Fibroblast of gingiva (primary cell): ENCODE measurements at regions not wholly inside any gene's neighbourhood (a gene's known extent, or its start where the extent isn't known, plus 50 kb on each side); places are given as distances from the start of the nearest gene placed in this dataset.
A peak's percentile ranks its signal among the peaks of the same experiment; 100 is the strongest.

Experiments
- DNase-seq: peaks from one replicate; pipeline ENCODE4 v3.0.0-alpha.2; 2011; ENCODE audit warnings: low read depth

DNA sequence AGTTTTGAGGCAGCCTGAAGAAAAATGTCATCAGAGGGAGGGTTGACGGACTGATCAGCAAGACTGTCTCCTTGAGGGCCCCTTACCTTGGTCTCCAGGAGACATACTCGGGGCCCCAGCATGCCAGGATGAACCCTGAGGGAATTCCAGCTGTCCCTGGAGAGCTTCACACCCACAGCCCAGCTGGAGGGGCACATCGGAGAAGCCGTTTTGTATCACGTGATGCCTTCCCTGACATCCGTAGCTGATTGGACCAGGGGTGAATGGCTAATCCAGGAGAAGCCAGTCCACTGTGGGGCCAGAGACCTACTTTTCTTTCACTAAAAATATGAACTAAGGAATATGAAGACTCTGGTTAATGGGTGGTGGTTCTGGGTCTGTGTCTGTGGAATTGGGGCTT, 86.0 kb upstream of the TP53I11 start:
- DNase-seq = no peak

DNA sequence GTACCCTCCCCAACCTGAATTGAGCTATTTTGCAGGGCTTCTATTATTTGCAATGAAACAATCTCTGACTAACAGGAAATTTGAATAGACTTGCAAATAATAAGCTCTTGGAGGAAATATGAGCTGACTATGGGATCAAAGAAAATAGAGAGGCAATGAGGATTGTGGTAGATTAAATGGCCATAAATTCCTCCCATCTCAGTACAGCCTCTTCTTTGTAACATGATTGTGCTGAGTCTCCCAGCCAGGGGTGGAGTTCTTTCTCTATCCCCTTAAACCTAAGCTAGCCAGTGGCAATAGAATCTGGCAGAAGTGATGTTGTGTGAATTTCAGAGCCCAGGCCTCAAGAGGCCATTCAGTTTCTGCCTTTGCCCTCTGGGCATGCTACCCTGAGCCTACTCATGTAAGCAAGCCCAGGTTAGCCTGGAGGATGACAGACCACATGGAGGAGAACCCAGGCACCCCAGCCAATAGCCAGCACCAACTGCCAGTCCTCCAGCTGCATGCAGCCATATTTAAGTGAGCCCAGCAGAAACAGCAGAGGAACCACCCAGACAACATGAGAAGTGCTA, 86.8 kb upstream of the TP53I11 start:
- no peak for DNase-seq

DNA sequence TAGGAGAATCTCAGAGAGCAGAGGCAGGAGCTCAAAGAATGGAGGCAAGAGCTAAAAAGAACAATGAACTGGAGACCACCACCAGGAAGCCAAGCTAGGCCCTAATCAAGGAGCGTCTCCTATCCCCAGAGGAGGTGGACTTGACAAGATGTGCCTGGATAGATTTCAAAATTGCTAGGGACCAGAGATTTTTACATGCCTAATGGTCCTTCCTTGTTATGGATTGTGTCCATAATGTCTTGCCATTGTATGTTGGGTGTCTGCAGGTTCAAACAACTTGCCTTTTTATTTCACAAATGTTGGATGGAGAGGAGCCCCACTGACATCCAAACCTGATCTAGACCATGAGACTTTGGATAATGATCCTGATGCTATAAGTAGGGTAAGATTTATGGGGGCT, 88.2 kb upstream of the TP53I11 start:
- no peak for DNase-seq

DNA sequence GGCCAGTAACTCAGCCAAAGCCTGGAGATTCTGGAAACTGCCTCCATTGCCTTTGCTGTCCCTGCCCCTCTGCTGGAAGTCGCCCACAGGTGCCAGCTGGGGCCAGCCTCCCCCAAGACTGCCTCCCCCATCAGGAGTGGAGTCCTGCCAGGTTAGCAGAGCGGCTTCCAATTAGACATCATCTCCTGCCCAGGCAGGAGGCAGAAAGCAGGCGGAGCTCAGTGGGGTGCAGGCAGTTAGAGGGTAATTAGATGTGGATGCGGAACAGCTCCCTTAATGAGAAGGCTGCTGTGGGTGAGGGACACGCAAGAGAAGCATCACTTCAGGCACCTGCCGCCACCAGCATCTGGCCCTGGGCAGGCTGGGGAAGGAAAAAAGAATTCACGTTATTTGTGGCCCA, 90.9 kb upstream of the TP53I11 start:
- DNase-seq = no peak

DNA sequence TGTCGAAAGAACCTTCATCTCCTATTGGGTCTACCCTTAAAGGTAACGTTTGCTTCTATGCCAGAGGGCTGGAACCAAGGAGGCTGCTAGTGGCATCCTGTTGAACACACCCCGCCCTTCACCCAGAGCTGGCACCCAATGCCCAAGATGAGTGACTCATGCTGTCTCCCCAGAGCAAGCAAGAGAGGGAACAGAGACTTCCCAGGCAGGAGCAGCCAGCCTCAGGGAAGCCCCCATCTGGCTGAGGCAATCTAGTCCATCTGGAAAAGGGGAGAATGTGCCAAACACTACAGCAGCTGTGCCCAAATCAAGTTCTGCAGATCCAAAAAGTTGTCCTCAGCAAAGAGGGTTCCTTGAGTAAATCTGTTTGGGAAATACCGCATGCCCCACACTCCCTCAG, 91.9 kb upstream of the TP53I11 start:
- DNase-seq = peak; percentile 56

DNA sequence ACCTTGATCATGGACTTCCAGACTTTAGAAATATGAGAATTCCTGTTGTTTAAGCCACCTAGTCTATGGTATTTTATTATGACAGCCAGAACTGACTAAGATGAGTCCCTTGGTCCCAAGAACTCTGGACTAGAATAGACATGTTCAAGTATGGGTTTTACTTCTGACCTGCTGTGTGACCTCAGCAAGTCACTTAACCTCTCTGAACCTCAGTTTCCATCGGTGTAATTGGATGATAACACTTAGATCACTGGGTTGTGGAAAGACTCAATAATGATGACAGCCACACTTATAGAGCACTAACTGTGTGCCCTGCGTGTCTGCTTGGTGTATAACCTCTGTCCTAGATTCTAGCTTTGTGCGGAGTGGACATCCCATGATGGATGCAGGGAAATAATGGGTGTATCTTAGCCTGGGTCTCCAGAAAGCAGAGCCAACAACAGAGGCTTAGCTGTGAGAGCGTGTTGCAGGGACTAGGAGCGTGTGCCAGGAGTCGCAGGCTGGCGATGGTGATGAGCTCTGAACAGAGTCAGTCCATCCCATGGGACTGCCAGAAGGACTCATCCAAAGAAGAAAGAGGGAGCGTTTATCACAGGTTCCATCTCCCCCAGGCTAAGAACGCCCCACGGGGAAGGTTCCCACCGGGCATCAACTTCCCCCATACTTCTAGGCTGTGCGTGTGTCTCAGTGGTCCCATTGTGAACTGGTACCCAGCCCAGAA, 93.2 kb upstream of the TP53I11 start:
- no peak for DNase-seq

DNA sequence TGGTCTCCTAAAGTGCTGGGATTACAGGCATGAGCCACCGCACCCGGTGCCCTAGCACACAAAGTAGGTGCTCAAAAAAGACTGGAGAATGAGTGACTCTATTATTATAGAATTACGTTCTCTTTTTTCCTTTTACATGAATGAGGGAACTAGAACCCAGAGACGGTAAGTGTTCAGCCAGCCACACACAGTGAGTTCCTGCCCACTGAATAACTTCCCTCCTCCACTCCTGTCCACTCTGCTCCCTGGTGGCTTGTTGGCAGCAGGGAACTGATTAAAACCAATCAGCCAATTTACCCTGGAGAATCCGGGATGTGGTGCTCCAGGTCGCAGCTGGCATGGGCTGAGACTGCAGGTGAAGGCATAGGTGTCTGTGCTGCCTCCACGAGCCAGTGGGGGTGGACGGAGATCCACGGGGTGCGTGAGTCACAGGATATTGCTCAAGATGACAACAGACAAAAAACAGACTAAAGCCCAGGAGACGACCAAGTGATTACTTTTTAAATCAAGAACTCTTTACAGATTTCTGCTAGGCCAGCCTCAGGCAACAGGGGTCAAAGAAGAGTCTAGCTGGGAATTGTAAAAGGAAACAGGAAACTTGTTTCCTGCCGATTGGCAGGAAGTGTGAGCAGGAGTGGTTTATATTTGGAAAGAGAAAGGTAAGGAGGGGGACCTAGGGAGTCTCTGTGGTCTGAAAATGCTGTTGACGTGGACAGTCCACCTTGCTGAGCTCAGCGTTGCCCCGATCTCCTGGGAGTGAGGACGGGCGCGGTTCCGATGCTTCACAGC, 95.2 kb upstream of the TP53I11 start:
- DNase-seq = peak; percentile 52

DNA sequence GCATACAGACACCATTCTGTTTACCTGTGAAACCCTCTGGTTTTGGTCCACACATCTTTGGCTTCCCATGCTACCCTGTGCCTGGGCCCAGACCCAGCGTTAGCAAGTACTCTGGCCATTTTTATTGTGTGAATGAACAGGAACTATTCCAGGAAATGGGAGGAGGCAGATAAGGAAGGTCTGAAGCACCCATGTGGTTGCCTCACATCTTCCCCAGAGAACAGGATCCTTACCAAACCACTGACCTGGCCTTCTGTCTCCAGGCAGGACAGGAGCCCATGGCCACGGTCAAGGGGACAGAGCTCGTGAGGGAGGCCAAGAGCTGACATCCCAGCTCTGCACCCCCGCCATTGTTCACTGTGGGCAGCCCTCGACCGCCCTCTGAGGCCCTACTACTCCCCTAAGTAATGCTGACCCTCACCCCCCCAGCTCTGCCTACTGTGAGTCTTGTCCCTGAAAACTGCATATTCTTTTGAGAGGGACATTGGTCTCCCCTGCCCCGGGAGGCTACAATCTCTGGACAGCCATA, 97.7 kb upstream of the TP53I11 start:
- DNase-seq = no peak

DNA sequence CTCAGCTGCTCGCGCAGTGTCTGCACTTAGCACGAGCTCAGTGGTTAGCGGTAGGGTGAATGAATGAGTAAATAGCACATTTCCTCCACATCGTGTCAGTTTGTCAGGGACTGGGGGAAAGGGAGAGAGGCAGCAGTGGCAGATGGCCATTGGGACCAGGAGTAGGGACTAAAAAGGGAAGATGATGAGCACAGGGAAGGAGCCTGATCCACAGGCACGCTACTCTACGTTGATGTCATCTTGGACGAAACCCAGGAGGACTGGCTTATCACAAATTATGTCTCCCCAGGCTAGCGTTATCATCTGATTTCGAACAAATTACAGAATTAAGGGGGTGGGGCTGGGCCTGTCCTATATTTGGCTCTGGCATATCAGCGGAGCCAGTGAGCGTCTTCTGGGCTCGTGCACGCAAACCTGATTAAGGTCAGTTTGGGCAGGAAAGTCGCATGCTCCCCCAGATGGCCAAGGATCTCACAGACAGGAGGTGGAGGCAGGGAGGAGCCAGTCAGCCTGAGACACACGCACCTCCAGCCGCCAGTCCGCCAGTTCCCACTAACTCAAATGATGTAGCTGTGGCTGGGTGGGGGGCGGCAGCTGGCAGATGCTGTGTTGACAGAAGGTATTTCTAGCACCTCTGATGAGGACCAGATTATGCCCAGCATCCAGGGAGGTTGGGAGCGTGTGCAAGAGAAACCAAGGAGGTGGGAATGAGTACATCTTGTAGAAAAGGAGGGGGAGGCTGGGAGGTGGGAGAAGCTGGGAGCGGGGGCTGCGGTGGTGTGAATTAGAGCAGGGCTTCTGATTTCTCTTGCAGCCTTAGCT, 97.4 kb upstream of the PRDM11 start:
- DNase-seq = no peak

DNA sequence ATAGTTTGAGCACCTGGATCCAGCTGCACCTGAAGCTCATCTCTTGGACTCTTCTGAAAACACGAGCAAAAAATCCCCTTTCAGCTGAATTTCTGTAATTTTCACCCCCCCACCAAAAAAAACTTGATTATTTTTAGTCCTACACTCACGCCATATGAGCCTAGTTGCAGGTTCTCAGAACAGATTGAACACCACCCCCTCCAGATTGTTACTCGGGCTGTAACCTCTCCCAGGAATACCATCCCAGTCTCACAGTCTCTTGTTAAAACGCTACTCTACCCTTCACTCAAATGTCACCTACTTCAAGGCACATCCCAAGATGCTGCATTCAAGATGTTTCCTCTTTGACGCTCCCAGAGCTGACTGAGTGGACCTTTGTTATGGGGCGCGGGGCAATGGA, 96.3 kb upstream of the PRDM11 start:
- DNase-seq = no peak

DNA sequence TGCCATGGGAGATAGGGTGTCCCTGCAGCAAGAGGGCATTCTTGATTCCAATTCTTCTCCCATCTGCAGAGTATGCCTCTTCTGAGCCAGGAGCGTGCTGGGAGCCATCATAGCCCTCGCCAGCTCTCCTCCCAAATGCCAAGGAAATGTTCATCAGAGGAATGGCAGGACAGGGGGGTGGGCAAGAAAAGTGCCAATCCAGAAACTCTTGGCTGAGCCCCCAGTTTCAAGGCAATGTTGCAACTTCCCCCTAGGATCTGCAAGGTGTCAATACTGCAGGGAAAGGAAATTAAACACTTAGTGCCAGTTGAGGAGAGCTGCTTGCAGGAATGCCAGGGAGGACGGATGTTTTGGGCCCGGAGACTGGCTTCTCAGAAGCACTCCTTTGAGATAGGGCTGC, 94.8 kb upstream of the PRDM11 start:
- DNase-seq = no peak

DNA sequence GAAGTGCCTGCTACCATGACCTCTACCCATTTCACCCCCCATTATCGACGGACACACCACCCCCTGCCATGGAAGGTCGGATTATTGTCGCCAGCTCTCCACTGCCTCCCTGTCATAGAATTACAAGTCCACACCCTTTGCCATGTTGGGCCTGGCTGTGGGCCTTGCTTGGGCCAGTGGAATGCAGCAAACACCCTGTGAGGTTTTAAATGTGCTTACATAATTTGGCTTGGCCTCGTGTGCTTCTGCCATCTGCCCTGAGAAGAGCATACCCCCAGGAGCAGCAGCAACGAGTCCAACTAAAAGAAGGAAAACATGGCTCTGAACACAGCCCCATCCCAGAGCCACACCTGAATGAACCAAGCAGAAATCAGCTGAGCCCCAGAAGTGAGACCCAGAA, 94.1 kb upstream of the PRDM11 start:
- DNase-seq = no peak

DNA sequence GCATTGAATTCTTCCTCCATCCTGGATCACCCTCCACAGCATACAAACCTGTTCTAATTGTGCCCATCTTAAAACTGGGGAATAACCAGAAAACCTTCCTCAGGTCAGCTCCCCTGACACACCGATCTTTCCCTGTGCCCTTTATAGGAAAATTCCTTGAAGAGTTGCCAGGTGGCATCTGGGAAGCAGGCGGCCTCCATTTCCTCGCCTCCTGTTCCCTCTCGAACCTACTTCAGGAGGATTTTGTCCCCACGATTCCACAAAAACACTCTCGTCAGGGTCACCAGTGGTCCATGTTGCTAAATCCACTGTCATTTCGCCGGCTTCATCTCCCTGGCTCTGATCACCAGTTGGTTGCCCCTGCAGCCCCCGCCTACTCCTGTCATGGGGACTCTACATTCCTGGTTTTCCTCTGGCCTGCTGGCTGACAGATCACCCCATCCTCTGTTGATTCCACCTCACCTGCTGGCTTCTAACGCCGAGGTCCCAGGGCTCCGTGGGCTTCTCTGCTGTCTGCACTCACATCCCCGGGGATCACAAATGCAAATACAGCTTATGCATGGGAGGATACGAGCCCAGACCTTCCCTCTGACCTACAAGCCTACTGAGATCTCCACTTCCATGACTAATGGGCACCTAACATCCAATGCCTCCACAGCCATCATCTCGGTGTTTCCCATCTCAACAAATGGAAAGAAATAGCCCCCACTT, 92.5 kb upstream of the PRDM11 start:
- DNase-seq = no peak

DNA sequence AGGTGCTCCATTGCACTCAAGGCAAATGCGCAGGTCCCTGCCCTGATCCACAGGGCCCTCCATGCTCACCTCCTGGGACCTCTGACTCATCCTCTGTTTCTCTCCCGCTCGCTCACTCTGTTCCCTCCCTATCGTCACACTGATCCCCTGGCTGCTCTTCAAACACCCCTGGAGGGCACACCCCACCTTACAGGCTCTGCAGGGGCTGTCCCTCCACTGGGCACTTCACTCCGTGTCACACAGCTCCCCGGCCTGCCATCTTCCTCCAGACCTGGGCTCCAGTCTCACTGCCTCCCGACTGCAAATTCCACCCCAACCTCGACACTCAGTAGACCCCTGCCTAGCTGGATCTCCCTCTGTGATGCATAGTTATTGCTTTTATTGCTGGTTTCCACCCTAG, 91.5 kb upstream of the PRDM11 start:
- DNase-seq = no peak

DNA sequence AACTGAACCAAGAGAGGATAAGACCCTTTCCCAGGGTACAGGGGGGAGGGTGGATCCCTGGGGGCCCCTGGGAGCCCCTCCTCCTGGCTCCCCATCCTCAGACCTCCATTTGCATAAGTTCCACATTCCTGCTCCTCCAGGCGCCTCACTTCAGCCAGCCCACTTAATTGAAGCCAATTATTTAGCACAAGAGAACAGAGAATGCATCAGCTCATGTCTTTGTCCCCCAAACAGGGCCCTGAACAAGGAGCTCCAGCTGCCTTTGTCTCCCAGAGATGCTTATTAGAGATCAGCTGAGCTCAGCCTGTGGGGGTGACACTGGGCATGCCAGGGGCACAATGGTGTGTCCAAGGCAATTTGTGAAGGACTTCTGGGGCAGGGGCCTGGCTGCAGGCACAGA, 89.9 kb upstream of the PRDM11 start:
- no peak for DNase-seq

DNA sequence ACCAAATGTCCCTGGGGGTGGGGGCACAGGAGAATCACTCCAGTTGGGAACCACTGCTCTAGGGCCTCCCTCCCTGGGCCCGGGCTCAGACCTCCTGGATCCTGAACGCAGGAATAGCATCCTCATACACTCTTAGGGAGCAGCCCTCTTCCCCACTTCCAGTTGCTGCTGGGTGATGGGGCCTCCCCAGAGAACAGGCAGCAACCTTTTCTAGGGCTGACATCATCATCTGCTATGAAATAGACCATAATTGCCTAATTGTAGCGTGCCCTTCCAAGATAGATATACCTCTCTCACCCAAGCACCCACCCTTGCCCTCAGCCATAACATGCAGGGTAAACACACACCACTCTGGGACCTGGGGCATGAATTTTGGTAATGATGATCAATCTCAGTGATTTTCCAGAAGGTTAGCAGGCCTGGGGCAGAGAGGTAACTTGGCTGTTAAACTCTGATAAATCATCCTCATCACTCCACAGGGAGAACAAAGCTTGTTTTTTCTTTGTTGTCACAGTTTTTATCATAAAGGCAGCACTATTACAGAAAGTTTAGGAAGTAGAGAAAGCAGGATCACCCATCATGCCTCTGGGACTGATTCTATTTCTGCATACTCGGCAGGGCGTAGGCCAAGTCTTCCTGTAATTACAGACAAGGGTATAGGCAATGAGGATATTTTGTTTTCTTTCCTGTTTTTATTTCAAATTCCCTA, 88.3 kb upstream of the PRDM11 start:
- DNase-seq = no peak

DNA sequence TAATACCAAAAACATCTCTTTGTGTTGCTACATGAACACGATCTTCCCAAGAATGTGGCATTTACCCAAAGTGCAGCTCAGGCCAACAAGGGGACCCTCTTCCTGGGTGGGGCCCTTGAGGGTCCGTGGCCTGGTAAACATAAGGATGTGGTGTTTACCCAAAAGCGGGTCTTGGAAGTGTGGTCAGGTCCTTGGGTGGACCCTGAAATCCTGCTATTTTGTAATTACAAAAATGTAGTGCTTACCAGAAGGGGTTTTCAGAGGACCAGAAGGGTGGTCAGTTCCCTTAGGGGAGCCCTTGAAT, 87.8 kb upstream of the PRDM11 start:
- DNase-seq = no peak

DNA sequence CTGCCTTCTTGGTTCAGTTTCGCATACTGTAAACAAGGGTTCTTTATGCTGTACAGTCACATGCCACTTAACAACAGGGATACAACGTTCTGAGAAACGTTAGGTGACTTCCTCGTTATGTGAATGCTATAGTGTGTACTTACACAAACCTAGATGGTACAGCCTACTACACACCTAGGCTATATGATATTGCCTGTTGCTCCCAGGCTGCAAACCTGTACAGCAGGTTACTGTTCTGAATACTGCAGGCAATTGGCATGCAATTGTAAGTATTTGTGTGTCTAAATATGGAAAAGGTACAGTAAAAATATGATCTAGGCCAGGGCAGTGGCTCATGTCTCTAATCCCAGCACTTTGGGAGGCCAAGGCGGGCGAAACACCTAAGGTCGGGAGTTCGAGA, 85.7 kb upstream of the PRDM11 start:
- no peak for DNase-seq

DNA sequence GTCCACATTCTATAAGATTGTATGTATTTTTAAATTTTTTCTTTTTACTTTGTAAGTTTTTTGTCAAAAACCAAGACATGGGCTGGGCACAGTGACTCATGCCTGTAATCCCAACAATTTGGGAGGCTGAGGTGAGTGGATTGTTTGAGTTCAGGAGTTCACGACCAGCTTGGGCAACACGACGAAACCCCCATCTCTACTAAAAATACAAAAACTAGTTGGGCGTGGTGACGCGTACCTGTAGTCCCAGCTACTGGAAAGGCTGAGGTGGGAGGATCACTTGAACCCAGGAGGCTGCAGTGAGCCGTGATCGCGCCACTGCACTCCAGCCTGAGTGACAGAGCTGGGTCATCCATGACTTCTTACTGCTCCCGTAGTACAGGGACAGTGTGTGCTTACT, 84.8 kb upstream of the PRDM11 start:
- no peak for DNase-seq

DNA sequence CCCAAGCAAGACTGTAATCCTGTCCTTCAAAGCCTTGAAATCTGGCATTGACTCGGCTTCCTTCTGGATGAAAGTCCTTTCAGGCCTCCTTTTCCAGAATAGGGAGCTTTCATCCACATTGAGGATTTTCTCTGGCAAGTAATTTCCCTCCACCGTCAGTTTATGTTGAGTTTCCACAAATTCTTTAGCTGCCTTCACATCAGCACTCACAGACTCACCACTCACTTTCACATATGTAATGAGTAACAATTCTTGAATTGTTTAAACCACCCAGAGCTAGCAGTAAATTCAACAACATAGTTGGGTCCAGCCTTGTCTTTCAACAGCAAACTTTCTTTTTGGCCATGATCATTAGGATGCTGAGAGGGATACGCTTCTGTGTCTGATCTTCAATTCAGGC, 84.3 kb upstream of the PRDM11 start:
- DNase-seq = no peak

DNA sequence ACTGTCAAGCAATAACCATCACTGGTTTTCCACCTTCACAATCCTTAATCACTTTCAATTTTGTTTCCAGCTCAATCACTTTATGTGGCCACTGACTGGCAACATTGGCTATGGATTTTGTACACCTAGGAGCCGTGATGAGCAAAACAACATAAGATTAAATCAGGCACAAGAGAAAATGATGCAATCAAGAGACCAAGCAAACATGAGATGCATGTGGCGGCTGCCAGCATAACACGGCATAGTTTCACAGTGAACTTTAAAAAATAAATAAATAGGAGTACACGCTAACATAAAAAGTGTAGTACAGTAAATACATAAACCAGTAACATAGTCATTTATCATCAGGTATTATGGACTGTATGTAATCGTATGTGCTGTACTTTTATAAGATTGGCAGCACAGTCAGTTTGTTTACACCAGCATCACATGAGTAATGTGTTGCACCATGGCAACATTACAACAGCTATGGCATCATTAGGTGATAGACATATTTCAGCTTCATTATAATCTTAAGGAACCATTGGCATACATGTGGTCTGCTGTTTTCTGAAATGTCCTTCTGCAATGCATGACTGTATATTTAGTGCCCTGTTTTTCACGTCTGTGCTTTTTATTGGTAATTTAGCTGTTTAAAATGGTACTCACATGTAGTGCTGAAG, 83.3 kb upstream of the PRDM11 start:
- DNase-seq = no peak
